ENCODE measurements at regions not wholly inside any gene's neighbourhood (a gene's known extent, or its start where the extent isn't known, plus 50 kb on each side); places are given as distances from the start of the nearest gene placed in this dataset.

GRCh38 chr14:104245723-104246122 is 107.3 kb downstream of the KIF26A start:
- no peaks in the 10 kb centered on the region for H3K79me2 ChIP-seq (ENCODE audit: insufficient read depth, low read length)
- H2AFZ ChIP-seq (ENCODE audit: low read length): no peak overlapping the region
- H3K27me3 ChIP-seq (ENCODE audit: insufficient read depth, low read length): no peaks in the 10 kb centered on the region

DNA sequence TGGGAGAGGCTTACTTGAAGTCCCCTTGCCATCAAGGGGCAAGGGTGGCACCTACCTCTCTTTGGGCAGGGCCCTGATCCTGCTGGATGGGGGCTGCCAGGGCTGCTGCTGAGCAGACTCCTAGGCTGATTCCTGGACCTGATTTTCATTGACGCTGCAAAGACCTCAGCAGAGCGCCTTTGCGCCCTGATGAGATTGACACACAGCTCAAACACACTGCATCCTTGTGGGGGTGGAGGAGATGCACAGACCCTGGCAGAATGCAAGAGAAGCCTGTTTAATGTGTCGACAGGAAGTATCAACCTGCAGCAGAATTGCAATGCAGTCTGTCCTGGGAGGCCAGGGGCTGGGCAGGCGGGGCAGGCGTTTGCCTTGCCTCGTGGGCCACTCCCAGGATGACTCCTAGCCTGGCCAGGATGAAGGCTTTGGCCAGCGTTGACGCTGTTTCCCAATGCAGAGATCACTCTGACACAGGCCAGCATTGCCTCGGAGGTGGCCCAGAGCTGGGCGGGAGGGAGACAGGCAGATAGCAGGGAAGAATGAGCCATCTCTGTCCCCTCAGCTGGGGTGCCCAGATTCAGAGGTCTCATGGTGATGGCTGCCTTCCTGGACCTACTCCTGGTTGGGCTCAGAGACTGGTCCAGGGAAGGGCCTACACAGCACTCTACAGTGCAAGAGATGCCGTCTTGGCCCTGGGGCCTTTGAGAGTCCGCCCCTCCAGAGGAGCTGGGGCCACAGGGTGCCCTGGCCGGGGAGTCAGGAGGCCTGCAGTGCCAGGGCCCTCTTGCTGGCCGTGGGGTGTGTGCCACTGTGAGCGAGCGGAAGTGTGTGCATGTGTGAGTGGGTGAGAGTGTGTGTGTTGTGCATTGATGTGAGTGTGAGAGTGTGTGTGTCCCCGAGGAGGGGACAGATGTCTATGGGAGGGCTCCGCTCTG is 108.3 kb downstream of the KIF26A start:
- peak; percentile 39 for DNase-seq (ENCODE audit: insufficient read length, low spot score, missing footprints)
- no peaks in the 10 kb centered on the region for H4K20me1 ChIP-seq (ENCODE audit: insufficient read depth, low read length)
- H3K4me1 ChIP-seq (ENCODE audit: insufficient read depth, low read length): no peaks in the 10 kb centered on the region
- no peaks in the 10 kb centered on the region for H3K9me3 ChIP-seq (ENCODE audit: low read depth, low read length)
- H3K4me2 ChIP-seq (ENCODE audit: insufficient read depth, low read length): no peak overlapping the region
- no peaks in the 10 kb centered on the region for H3K36me3 ChIP-seq (ENCODE audit: insufficient read depth, low read length)
- H2AFZ ChIP-seq (ENCODE audit: low read length): no peak overlapping the region
- H3K27me3 ChIP-seq (ENCODE audit: insufficient read depth, low read length): no peaks in the 10 kb centered on the region
- no peak overlapping the region for H3K4me3 ChIP-seq (ENCODE audit: insufficient read depth, low read length)
- no peaks in the 10 kb centered on the region for H3K79me2 ChIP-seq (ENCODE audit: insufficient read depth, low read length)
- H3K27ac ChIP-seq (ENCODE audit: low read depth, low read length): no peak overlapping the region
- TF ChIP-seq CTCF (IDR thresholded peaks at IDR 0.05; ENCODE audit: extremely low read depth, low read depth, low read length): no peak

More at GRCh38 chr14:104245723-104246122, 107.3 kb downstream of the KIF26A start:
- no peak for TF ChIP-seq CTCF (IDR thresholded peaks at IDR 0.05; ENCODE audit: extremely low read depth, low read depth, low read length)
- Histone ChIP-seq H3K36me3 (ENCODE audit: insufficient read depth, low read length) (no peaks in the 10 kb centered on the region), H3K4me3 (ENCODE audit: insufficient read depth, low read length) (no peak overlapping the region), H4K20me1 (ENCODE audit: insufficient read depth, low read length) (no peaks in the 10 kb centered on the region), H3K9me3 (ENCODE audit: low read depth, low read length) (no peaks in the 10 kb centered on the region), H3K4me1 (ENCODE audit: insufficient read depth, low read length) (no peaks in the 10 kb centered on the region), H3K27ac (ENCODE audit: low read depth, low read length) (no peak overlapping the region), H3K4me2 (ENCODE audit: insufficient read depth, low read length) (no peak overlapping the region)
- DNase-seq (ENCODE audit: insufficient read length, low spot score, missing footprints): peak; percentile 10

- no peak overlapping the region for H3K4me2 ChIP-seq (ENCODE audit: insufficient read depth, low read length)
- H3K27ac ChIP-seq (ENCODE audit: low read depth, low read length): no peak overlapping the region
- no peaks in the 10 kb centered on the region for H4K20me1 ChIP-seq (ENCODE audit: insufficient read depth, low read length)
- H3K79me2 ChIP-seq (ENCODE audit: insufficient read depth, low read length): no peaks in the 10 kb centered on the region
- no peaks in the 10 kb centered on the region for H3K4me1 ChIP-seq (ENCODE audit: insufficient read depth, low read length)
- H3K4me3 ChIP-seq (ENCODE audit: insufficient read depth, low read length): no peak overlapping the region
- no peak for TF ChIP-seq CTCF (IDR thresholded peaks at IDR 0.05; ENCODE audit: extremely low read depth, low read depth, low read length)
- peak; percentile 72 for DNase-seq (ENCODE audit: insufficient read length, low spot score, missing footprints)
- no peaks in the 10 kb centered on the region for H3K36me3 ChIP-seq (ENCODE audit: insufficient read depth, low read length)
- H3K9me3 ChIP-seq (ENCODE audit: low read depth, low read length): no peaks in the 10 kb centered on the region
- no peaks in the 10 kb centered on the region for H3K27me3 ChIP-seq (ENCODE audit: insufficient read depth, low read length)
- H2AFZ ChIP-seq (ENCODE audit: low read length): no peak overlapping the region
Measured at GRCh38 chr14:104247336-104248202, 109.2 kb downstream of the KIF26A start.
